ENCODE measurements at regions not wholly inside any gene's neighbourhood (a gene's known extent, or its start where the extent isn't known, plus 50 kb on each side); places are given as distances from the start of the nearest gene placed in this dataset.

GRCh38 chr17:6325741-6326140 lies 109.2 kb downstream of the AIPL1 start:
- no peak for DNase-seq
- ChIA-PET POLR2A (no interaction called here), CTCF (no interaction called here)
- no peaks in the 10 kb centered on the region for H3K4me1 ChIP-seq (ENCODE audit: insufficient read depth, low read length)
- H3K4me3 ChIP-seq (ENCODE audit: low read length): no peak overlapping the region
- Mint-ChIP-seq H3K36me3 (ENCODE audit: low read depth) (no peaks in the 10 kb centered on the region), H3K27me3 (peaks cover 68% of the 10 kb centered on the region), H3K4me3 (no peak overlapping the region), H3K27ac (no peak overlapping the region), H3K4me1 (ENCODE audit: low read depth) (no peaks in the 10 kb centered on the region), H3K9me3 (no peaks in the 10 kb centered on the region)
- H3K27ac ChIP-seq (ENCODE audit: low read depth in 1 of 2, low read length in 2 of 2): no peak overlapping the region
- H3K9me3 ChIP-seq (ENCODE audit: control insufficient read depth in 1 of 2, insufficient read depth in 1 of 2, low read length in 2 of 2): no peaks in the 10 kb centered on the region
- no peak for ATAC-seq (ENCODE audit: poor library complexity)
- no peaks in the 10 kb centered on the region for H3K36me3 ChIP-seq (ENCODE audit: insufficient read depth, low read length)
- H3K27me3 ChIP-seq (ENCODE audit: control insufficient read depth in 1 of 2, insufficient read depth in 2 of 2, low read length in 2 of 2): peaks cover 7 to 18% of the 10 kb centered on the region in 2 experiments
- TF ChIP-seq CTCF (IDR thresholded peaks at IDR 0.05): no peak
- intact Hi-C loops (cut with DNase I, micrococcal nuclease): no loop called here

- TF ChIP-seq CTCF (IDR thresholded peaks at IDR 0.05): no peak
- H3K4me3 ChIP-seq (ENCODE audit: low read length): no peak overlapping the region
- no peaks in the 10 kb centered on the region for H3K9me3 ChIP-seq (ENCODE audit: control insufficient read depth in 1 of 2, insufficient read depth in 1 of 2, low read length in 2 of 2)
- no peak overlapping the region for H3K27ac Mint-ChIP-seq
- H3K36me3 Mint-ChIP-seq (ENCODE audit: low read depth): no peaks in the 10 kb centered on the region
- POLR2A ChIA-PET: no interaction called here
- no peaks in the 10 kb centered on the region for H3K9me3 Mint-ChIP-seq
- H3K4me1 ChIP-seq (ENCODE audit: insufficient read depth, low read length): no peaks in the 10 kb centered on the region
- intact Hi-C loops (cut with DNase I, micrococcal nuclease): no loop called here
- H3K27me3 Mint-ChIP-seq: peaks cover 64% of the 10 kb centered on the region
- DNase-seq: no peak
- no peaks in the 10 kb centered on the region for H3K4me1 Mint-ChIP-seq (ENCODE audit: low read depth)
- no peak overlapping the region for H3K4me3 Mint-ChIP-seq
- CTCF ChIA-PET: no interaction called here
- no peak overlapping the region for H3K27ac ChIP-seq (ENCODE audit: low read depth in 1 of 2, low read length in 2 of 2)
- H3K27me3 ChIP-seq (ENCODE audit: control insufficient read depth in 1 of 2, insufficient read depth in 2 of 2, low read length in 2 of 2): peaks cover 7 to 18% of the 10 kb centered on the region in 2 experiments
- ATAC-seq (ENCODE audit: poor library complexity): no peak
- no peaks in the 10 kb centered on the region for H3K36me3 ChIP-seq (ENCODE audit: insufficient read depth, low read length)
Observed at GRCh38 chr17:6325051-6325450, 109.9 kb downstream of the AIPL1 start.

GRCh38 chr17:6323626-6324356 lies 111.1 kb downstream of the AIPL1 start:
- Histone ChIP-seq H3K9me3 (ENCODE audit: control insufficient read depth in 1 of 2, insufficient read depth in 1 of 2, low read length in 2 of 2) (no peaks in the 10 kb centered on the region), H3K4me3 (ENCODE audit: low read length) (no peak overlapping the region), H3K27ac (ENCODE audit: low read depth in 1 of 2, low read length in 2 of 2) (no peak overlapping the region), H3K27me3 (ENCODE audit: control insufficient read depth in 1 of 2, insufficient read depth in 2 of 2, low read length in 2 of 2) (peaks cover 11 to 18% of the 10 kb centered on the region in 2 experiments), H3K4me1 (ENCODE audit: insufficient read depth, low read length) (no peaks in the 10 kb centered on the region), H3K36me3 (ENCODE audit: insufficient read depth, low read length) (no peaks in the 10 kb centered on the region)
- Mint-ChIP-seq H3K27me3 (peaks cover 57% of the 10 kb centered on the region), H3K9me3 (no peaks in the 10 kb centered on the region), H3K36me3 (ENCODE audit: low read depth) (no peaks in the 10 kb centered on the region), H3K4me3 (no peak overlapping the region), H3K27ac (no peak overlapping the region), H3K4me1 (ENCODE audit: low read depth) (no peaks in the 10 kb centered on the region)
- CTCF ChIA-PET: no interaction called here
- POLR2A ChIA-PET: no interaction called here
- no peak for TF ChIP-seq CTCF (IDR thresholded peaks at IDR 0.05)
- intact Hi-C loops (cut with DNase I, micrococcal nuclease): loop anchor here in 1 of 2 experiments (5.0 kb wide), 1 partner anchor 56 kb away; no protein-coding TSS in a partner anchor
- no peak for DNase-seq
- no peak for ATAC-seq (ENCODE audit: poor library complexity)
